ENCODE measurements at regions not wholly inside any gene's neighbourhood (a gene's known extent, or its start where the extent isn't known, plus 50 kb on each side); places are given as distances from the start of the nearest gene placed in this dataset. TPM values are rescaled to one million over a fixed set of nuclear protein-coding genes. Genes with fewer than 3 reads are reported as not detected.
"Not testable (repeated sequence)": the region's sequence is repeated elsewhere in the genome, so short reads cannot be mapped to it uniquely, and the experiment has no call there.

DNA sequence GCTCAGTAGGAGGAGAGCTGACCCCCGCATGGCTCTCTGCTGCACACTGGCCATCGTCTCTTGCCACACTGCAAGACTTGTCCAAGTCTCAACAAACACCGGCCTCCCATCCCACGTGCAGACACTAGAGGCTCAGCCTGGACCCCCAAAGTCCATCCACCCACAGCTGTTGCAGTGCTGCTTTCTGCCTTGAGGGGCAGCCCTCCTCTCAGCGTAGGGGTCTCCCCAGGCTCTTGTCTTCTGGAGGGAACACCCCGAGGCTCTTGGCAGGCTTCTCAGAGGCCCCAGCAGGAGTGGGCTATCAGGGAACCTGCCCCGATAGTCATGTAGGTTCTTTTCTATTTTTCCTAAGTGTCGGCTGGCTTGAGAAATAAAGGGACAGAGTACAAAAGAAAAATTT lies 75.5 kb upstream of the MTLN start:
- H3K27me3 Mint-ChIP-seq; H3K36me3 Mint-ChIP-seq; H3K4me3 Mint-ChIP-seq; H3K27ac Mint-ChIP-seq; H3K4me1 Mint-ChIP-seq (ENCODE audit: unreplicated experiment); H3K9me3 Mint-ChIP-seq; DNase-seq (ENCODE audit: extremely low spot score, unreplicated experiment): not testable (repeated sequence)

GRCh38 chr2:110287253-110287652 lies 74.9 kb upstream of the MTLN start:
- not testable (repeated sequence) for DNase-seq (ENCODE audit: extremely low spot score, unreplicated experiment); H3K36me3 Mint-ChIP-seq; H3K27me3 Mint-ChIP-seq; H3K4me1 Mint-ChIP-seq (ENCODE audit: unreplicated experiment); H3K4me3 Mint-ChIP-seq; H3K9me3 Mint-ChIP-seq; H3K27ac Mint-ChIP-seq

GRCh38 chr2:110285002-110285401 lies 72.7 kb upstream of the MTLN start:
- H3K4me1 Mint-ChIP-seq (ENCODE audit: unreplicated experiment); H3K4me3 Mint-ChIP-seq; H3K27me3 Mint-ChIP-seq; H3K36me3 Mint-ChIP-seq; H3K27ac Mint-ChIP-seq; DNase-seq (ENCODE audit: extremely low spot score, unreplicated experiment); H3K9me3 Mint-ChIP-seq: not testable (repeated sequence)

GRCh38 chr2:110280804-110281203 lies 68.5 kb upstream of the MTLN start:
- DNase-seq (ENCODE audit: extremely low spot score, unreplicated experiment); H3K36me3 Mint-ChIP-seq; H3K4me3 Mint-ChIP-seq; H3K27me3 Mint-ChIP-seq; H3K9me3 Mint-ChIP-seq; H3K27ac Mint-ChIP-seq; H3K4me1 Mint-ChIP-seq (ENCODE audit: unreplicated experiment): not testable (repeated sequence)

GRCh38 chr2:110277054-110277453 lies 64.7 kb upstream of the MTLN start:
- not testable (repeated sequence) for DNase-seq (ENCODE audit: extremely low spot score, unreplicated experiment); H3K27ac Mint-ChIP-seq; H3K36me3 Mint-ChIP-seq; H3K27me3 Mint-ChIP-seq; H3K9me3 Mint-ChIP-seq; H3K4me1 Mint-ChIP-seq (ENCODE audit: unreplicated experiment); H3K4me3 Mint-ChIP-seq

GRCh38 chr2:110276092-110276491 lies 63.7 kb upstream of the MTLN start:
- not testable (repeated sequence) for H3K36me3 Mint-ChIP-seq; DNase-seq (ENCODE audit: extremely low spot score, unreplicated experiment); H3K9me3 Mint-ChIP-seq; H3K27ac Mint-ChIP-seq; H3K4me3 Mint-ChIP-seq; H3K27me3 Mint-ChIP-seq; H3K4me1 Mint-ChIP-seq (ENCODE audit: unreplicated experiment)

GRCh38 chr2:110269674-110270073 lies 57.3 kb upstream of the MTLN start:
- H3K27me3 Mint-ChIP-seq; H3K4me1 Mint-ChIP-seq (ENCODE audit: unreplicated experiment); H3K4me3 Mint-ChIP-seq; H3K36me3 Mint-ChIP-seq; H3K9me3 Mint-ChIP-seq; DNase-seq (ENCODE audit: extremely low spot score, unreplicated experiment); H3K27ac Mint-ChIP-seq: not testable (repeated sequence)

GRCh38 chr2:110267828-110268407 lies 55.6 kb upstream of the MTLN start:
- not testable (repeated sequence) for H3K4me1 Mint-ChIP-seq (ENCODE audit: unreplicated experiment); DNase-seq (ENCODE audit: extremely low spot score, unreplicated experiment); H3K27ac Mint-ChIP-seq; H3K9me3 Mint-ChIP-seq; H3K4me3 Mint-ChIP-seq; H3K36me3 Mint-ChIP-seq; H3K27me3 Mint-ChIP-seq

- H3K27me3 Mint-ChIP-seq; H3K9me3 Mint-ChIP-seq; DNase-seq (ENCODE audit: extremely low spot score, unreplicated experiment); H3K27ac Mint-ChIP-seq; H3K36me3 Mint-ChIP-seq; H3K4me3 Mint-ChIP-seq; H3K4me1 Mint-ChIP-seq (ENCODE audit: unreplicated experiment): not testable (repeated sequence)
These were observed 52.5 kb upstream of the MTLN start for GRCh38 chr2:110264804-110265203.

GRCh38 chr2:110264076-110264681 lies 51.8 kb upstream of the MTLN start:
- DNase-seq (ENCODE audit: extremely low spot score, unreplicated experiment); H3K27me3 Mint-ChIP-seq; H3K4me1 Mint-ChIP-seq (ENCODE audit: unreplicated experiment); H3K4me3 Mint-ChIP-seq; H3K27ac Mint-ChIP-seq; H3K9me3 Mint-ChIP-seq; H3K36me3 Mint-ChIP-seq: not testable (repeated sequence)

GRCh38 chr2:110263462-110263861 lies 51.1 kb upstream of the MTLN start:
- H3K4me1 Mint-ChIP-seq (ENCODE audit: unreplicated experiment); H3K36me3 Mint-ChIP-seq; H3K27me3 Mint-ChIP-seq; DNase-seq (ENCODE audit: extremely low spot score, unreplicated experiment); H3K9me3 Mint-ChIP-seq; H3K27ac Mint-ChIP-seq; H3K4me3 Mint-ChIP-seq: not testable (repeated sequence)

Small RNAs in the stretch of these regions (microRNA-seq; reads per million reads assigned to microRNA genes)
- gene MIR4436B2, result not detected

Measured in type B pancreatic cell (in vitro differentiated cells).